ENCODE measurements at regions not wholly inside any gene's neighbourhood (a gene's known extent, or its start where the extent isn't known, plus 50 kb on each side); places are given as distances from the start of the nearest gene placed in this dataset.

DNA sequence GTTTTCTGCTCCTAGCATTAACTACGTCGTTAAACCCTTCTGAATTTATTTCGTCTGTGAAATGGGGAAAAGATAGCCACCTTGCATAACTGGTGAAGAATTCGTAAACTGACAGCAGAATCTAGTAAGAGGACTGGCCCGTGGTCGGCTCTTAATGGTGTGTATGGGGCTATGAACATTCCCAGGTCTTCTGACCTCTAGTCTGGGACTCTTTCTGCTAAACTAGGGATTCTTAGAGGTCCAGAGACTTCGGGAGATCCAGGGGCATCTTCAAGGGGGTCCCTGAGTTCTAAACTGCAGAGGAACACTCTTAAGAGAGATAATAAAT is 231.1 kb upstream of the SERP2 start (continued):
- TF ChIP-seq, protein P1, sequence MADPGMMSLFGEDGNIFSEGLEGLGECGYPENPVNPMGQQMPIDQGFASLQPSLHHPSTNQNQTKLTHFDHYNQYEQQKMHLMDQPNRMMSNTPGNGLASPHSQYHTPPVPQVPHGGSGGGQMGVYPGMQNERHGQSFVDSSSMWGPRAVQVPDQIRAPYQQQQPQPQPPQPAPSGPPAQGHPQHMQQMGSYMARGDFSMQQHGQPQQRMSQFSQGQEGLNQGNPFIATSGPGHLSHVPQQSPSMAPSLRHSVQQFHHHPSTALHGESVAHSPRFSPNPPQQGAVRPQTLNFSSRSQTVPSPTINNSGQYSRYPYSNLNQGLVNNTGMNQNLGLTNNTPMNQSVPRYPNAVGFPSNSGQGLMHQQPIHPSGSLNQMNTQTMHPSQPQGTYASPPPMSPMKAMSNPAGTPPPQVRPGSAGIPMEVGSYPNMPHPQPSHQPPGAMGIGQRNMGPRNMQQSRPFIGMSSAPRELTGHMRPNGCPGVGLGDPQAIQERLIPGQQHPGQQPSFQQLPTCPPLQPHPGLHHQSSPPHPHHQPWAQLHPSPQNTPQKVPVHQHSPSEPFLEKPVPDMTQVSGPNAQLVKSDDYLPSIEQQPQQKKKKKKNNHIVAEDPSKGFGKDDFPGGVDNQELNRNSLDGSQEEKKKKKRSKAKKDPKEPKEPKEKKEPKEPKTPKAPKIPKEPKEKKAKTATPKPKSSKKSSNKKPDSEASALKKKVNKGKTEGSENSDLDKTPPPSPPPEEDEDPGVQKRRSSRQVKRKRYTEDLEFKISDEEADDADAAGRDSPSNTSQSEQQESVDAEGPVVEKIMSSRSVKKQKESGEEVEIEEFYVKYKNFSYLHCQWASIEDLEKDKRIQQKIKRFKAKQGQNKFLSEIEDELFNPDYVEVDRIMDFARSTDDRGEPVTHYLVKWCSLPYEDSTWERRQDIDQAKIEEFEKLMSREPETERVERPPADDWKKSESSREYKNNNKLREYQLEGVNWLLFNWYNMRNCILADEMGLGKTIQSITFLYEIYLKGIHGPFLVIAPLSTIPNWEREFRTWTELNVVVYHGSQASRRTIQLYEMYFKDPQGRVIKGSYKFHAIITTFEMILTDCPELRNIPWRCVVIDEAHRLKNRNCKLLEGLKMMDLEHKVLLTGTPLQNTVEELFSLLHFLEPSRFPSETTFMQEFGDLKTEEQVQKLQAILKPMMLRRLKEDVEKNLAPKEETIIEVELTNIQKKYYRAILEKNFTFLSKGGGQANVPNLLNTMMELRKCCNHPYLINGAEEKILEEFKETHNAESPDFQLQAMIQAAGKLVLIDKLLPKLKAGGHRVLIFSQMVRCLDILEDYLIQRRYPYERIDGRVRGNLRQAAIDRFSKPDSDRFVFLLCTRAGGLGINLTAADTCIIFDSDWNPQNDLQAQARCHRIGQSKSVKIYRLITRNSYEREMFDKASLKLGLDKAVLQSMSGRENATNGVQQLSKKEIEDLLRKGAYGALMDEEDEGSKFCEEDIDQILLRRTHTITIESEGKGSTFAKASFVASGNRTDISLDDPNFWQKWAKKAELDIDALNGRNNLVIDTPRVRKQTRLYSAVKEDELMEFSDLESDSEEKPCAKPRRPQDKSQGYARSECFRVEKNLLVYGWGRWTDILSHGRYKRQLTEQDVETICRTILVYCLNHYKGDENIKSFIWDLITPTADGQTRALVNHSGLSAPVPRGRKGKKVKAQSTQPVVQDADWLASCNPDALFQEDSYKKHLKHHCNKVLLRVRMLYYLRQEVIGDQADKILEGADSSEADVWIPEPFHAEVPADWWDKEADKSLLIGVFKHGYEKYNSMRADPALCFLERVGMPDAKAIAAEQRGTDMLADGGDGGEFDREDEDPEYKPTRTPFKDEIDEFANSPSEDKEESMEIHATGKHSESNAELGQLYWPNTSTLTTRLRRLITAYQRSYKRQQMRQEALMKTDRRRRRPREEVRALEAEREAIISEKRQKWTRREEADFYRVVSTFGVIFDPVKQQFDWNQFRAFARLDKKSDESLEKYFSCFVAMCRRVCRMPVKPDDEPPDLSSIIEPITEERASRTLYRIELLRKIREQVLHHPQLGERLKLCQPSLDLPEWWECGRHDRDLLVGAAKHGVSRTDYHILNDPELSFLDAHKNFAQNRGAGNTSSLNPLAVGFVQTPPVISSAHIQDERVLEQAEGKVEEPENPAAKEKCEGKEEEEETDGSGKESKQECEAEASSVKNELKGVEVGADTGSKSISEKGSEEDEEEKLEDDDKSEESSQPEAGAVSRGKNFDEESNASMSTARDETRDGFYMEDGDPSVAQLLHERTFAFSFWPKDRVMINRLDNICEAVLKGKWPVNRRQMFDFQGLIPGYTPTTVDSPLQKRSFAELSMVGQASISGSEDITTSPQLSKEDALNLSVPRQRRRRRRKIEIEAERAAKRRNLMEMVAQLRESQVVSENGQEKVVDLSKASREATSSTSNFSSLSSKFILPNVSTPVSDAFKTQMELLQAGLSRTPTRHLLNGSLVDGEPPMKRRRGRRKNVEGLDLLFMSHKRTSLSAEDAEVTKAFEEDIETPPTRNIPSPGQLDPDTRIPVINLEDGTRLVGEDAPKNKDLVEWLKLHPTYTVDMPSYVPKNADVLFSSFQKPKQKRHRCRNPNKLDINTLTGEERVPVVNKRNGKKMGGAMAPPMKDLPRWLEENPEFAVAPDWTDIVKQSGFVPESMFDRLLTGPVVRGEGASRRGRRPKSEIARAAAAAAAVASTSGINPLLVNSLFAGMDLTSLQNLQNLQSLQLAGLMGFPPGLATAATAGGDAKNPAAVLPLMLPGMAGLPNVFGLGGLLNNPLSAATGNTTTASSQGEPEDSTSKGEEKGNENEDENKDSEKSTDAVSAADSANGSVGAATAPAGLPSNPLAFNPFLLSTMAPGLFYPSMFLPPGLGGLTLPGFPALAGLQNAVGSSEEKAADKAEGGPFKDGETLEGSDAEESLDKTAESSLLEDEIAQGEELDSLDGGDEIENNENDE (IDR thresholded peaks at IDR 0.05; ENCODE audit: insufficient replicate concordance, low read length) = no peak
- TF ChIP-seq YY1 (IDR thresholded peaks at IDR 0.05; ENCODE audit: low read depth, low read length) (no peak), SRF (IDR thresholded peaks at IDR 0.05; ENCODE audit: low read depth, low read length) (no peak)
